Thyroid gland (tissue), 4 donors: ENCODE measurements at regions not wholly inside any gene's neighbourhood (a gene's known extent, or its start where the extent isn't known, plus 50 kb on each side); places are given as distances from the start of the nearest gene placed in this dataset.

Experiments used
- CTCF ChIP-seq, 6 experiments: fragments of 200-600 bp in 3 of 6; fragments of 450-650 bp in 3 of 6; sonication (generic) in 3 of 6; IDR thresholded peaks; one replicate each; pipeline ENCODE4 v1.5.1; 2016 to 2019; ENCODE audit warnings: antibody characterized with exemption in 6 of 6, mild to moderate bottlenecking in 2 of 6, inconsistent platforms in 1 of 6, moderate library complexity in 1 of 6
- POLR2A ChIP-seq, 2 donors: fragments of 450-650 bp; IDR thresholded peaks; one replicate each; pipeline ENCODE4 v1.6.1; 2017; ENCODE audit warnings: antibody characterized with exemption in 2 of 2, mild to moderate bottlenecking in 2 of 2, moderate library complexity in 1 of 2

GRCh38 chr10:108905171-108905570 is 1018.1 kb downstream of the XPNPEP1 start:
- no peak for TF ChIP-seq POLR2A (IDR thresholded peaks at IDR 0.05)
- TF ChIP-seq CTCF (IDR thresholded peaks at IDR 0.05), result no peak
